HepG2 (cell line): ENCODE measurements at regions not wholly inside any gene's neighbourhood (a gene's known extent, or its start where the extent isn't known, plus 50 kb on each side); places are given as distances from the start of the nearest gene placed in this dataset.

Source experiments
- ATAC-seq: fragments of 200-7000 bp; cut with Tn5 transposase; 3 replicates; pipeline ENCODE4 v1.9.1; 2020; ENCODE audit warnings: mild to moderate bottlenecking, moderate library complexity
- BruUV-seq: library from RNA; stranded (reverse); fragments of 400-500 nt; replicated peaks from 2 replicates; lab custom pipeline; 2021; lab: Mats Ljungman, UMichigan
- CTCF ChIA-PET: fragments of 300-600 bp; formaldehyde crosslinking; extraction: SDS; loops from one replicate; lab custom pipeline; 2021; ENCODE audit warnings: low total read pairs, inconsistent platforms, low intra/inter-chr PET ratio; lab: Yijun Ruan, JAX
- POLR2A ChIA-PET: fragments of 350-600 bp; sonication (Branson Sonifier 250); formaldehyde crosslinking; loops from one replicate; lab custom pipeline; 2020; ENCODE audit warnings: antibody characterized with exemption, inconsistent platforms; lab: Yijun Ruan, JAX
- DNase-seq: peaks from one replicate; pipeline ENCODE4 v3.0.0-alpha.2; 2015; ENCODE audit warnings: low spot score
- FAIRE-seq: peaks from 3 replicates; lab custom pipeline; 2011; peaks lifted over from hg19 to GRCh38; lab: Jason Lieb, UNC
- H2AFZ ChIP-seq: one replicate; pipeline ENCODE4 v1.6.1; 2011; ENCODE audit warnings: low read length, inconsistent platforms
- H3K27ac ChIP-seq: fragments of 300-600 bp; 3 replicates; pipeline ENCODE4 v1.8.0; 2011; ENCODE audit warnings: mixed run types, mild to moderate bottlenecking, mixed read lengths, low read length, inconsistent platforms; ENCODE audit not compliant: insufficient read depth; ENCODE audit errors: extremely low read length
- H3K27me3 ChIP-seq, 2 experiments: fragments of 200-600 bp in 1 of 2; 2 replicates in 1 of 2; 3 replicates in 1 of 2; pipeline versions ENCODE4 v1.6.0 to v1.8.0; 2011; ENCODE audit warnings: low read length in 2 of 2, mild to moderate bottlenecking in 2 of 2, moderate library complexity in 2 of 2, inconsistent platforms in 1 of 2; ENCODE audit not compliant: insufficient read depth in 2 of 2, control insufficient read depth in 1 of 2
- H3K36me3 ChIP-seq, 2 experiments: fragments of 200-600 bp in 1 of 2; replicated peaks in 1 of 2; 2 replicates in 1 of 2; 3 replicates in 1 of 2; pipeline versions ENCODE4 v1.5.1 to v1.8.0; 2011; ENCODE audit warnings: low read length in 2 of 2, inconsistent platforms in 1 of 2; ENCODE audit not compliant: insufficient read depth in 2 of 2, control insufficient read depth in 1 of 2
- H3K4me1 ChIP-seq: 2 replicates; pipeline ENCODE4 v1.5.1; 2012; ENCODE audit warnings: low read length, inconsistent platforms; ENCODE audit not compliant: insufficient read depth
- H3K4me2 ChIP-seq: 2 replicates; pipeline ENCODE4 v1.6.0; 2011; ENCODE audit warnings: low read depth, low read length, inconsistent platforms
- H3K4me3 ChIP-seq, 3 experiments: fragments of 200-600 bp in 1 of 3; sonication (generic), shearing (Covaris generic) in 1 of 3; replicated peaks in 1 of 3; 2 replicates each; pipeline ENCODE4 v1.5.1; 2011 to 2016; ENCODE audit warnings: low read length in 3 of 3, inconsistent platforms in 2 of 3, low read depth in 2 of 3, mild to moderate bottlenecking in 2 of 3, control low read depth in 1 of 3, mixed read lengths in 1 of 3; ENCODE audit not compliant: insufficient read depth in 1 of 3
- H3K79me2 ChIP-seq: one replicate; pipeline ENCODE4 v1.6.1; 2011; ENCODE audit warnings: low read length, inconsistent platforms; ENCODE audit not compliant: insufficient read depth
- H3K9ac ChIP-seq: 2 replicates; pipeline ENCODE4 v1.6.0; 2011; ENCODE audit warnings: mild to moderate bottlenecking, low read depth, low read length, inconsistent platforms; ENCODE audit not compliant: insufficient read depth
- H3K9me3 ChIP-seq: 2 replicates; pipeline ENCODE4 v1.5.1; 2012; ENCODE audit warnings: mild to moderate bottlenecking, low read length
- H4K20me1 ChIP-seq: 2 replicates; pipeline ENCODE4 v1.6.0; 2011; ENCODE audit warnings: inconsistent platforms, mild to moderate bottlenecking, low read length, moderate library complexity; ENCODE audit not compliant: insufficient read depth
- ARHGAP35 ChIP-seq: sonication (generic); formaldehyde crosslinking; IDR thresholded peaks from 2 replicates; pipeline ENCODE4 v1.9.0; 2022; ENCODE audit warnings: mild to moderate bottlenecking, inconsistent platforms, moderate library complexity, missing genetic modification reagents, borderline replicate concordance
- ATF6 ChIP-seq: sonication (generic); formaldehyde crosslinking; conservative IDR thresholded peaks from 2 replicates; pipeline ENCODE4 v1.4.0; 2020; ENCODE audit warnings: missing genetic modification reagents
- CENPX ChIP-seq: sonication (generic); formaldehyde crosslinking; IDR thresholded peaks from 2 replicates; pipeline ENCODE4 v1.9.0; 2021; ENCODE audit warnings: mild to moderate bottlenecking, missing genetic modification reagents, moderate library complexity
- MLXIP ChIP-seq: sonication (generic); formaldehyde crosslinking; IDR thresholded peaks from 2 replicates; pipeline ENCODE4 v1.9.0; 2021; ENCODE audit warnings: missing genetic modification reagents, borderline replicate concordance
- PAXIP1 ChIP-seq: sonication (generic); formaldehyde crosslinking; conservative IDR thresholded peaks from 2 replicates; pipeline ENCODE4 v1.4.0; 2020; ENCODE audit warnings: mild to moderate bottlenecking, missing genetic modification reagents, moderate library complexity
- PLSCR1 ChIP-seq: sonication (generic); formaldehyde crosslinking; IDR thresholded peaks from 2 replicates; pipeline ENCODE4 v1.5.0; 2020; ENCODE audit warnings: missing genetic modification reagents, mild to moderate bottlenecking, borderline replicate concordance
- ZBED4 ChIP-seq: sonication (generic); formaldehyde crosslinking; IDR thresholded peaks from 2 replicates; pipeline ENCODE4 v1.4.0; 2020; ENCODE audit warnings: missing genetic modification reagents, borderline replicate concordance
- ZEB1 ChIP-seq: IDR thresholded peaks from 2 replicates; pipeline ENCODE4 v1.6.1; 2012; ENCODE audit warnings: mild to moderate bottlenecking, low read depth, inconsistent platforms; ENCODE audit not compliant: insufficient replicate concordance
- ZNF577 ChIP-seq: sonication (generic); formaldehyde crosslinking; IDR thresholded peaks from 2 replicates; pipeline ENCODE4 v1.4.0; 2020; ENCODE audit warnings: mild to moderate bottlenecking, low read depth, missing genetic modification reagents, borderline replicate concordance
- WGBS: methylation state at CpG from one replicate; pipeline ENCODE4 v1.1.6; 2017; ENCODE audit warnings: low lambda C conversion rate; 5-methylcytosine and 5-hydroxymethylcytosine counted together
- in situ Hi-C: cut with HindIII; loops from 2 replicates; pipeline ENCODE4 v1.10.0; 2017; ENCODE audit warnings: low pct_unique_long_range_greater_than_20kb; ENCODE audit not compliant: extremely low pct_ligation_motif_present
- intact Hi-C: fragments of 100-400 bp; cut with micrococcal nuclease; formaldehyde crosslinking; loops from one replicate; pipeline ENCODE4 v1.10.0; 2022; ENCODE audit not compliant: unreplicated experiment

- BruUV-seq, result no TSS peak
- TF ChIP-seq PLSCR1 (CRISPR knock-in tag) (no peak), ARHGAP35 (CRISPR knock-in tag) (no peak), CENPX (no peak), ZNF577 (CRISPR knock-in tag) (no peak), ZBED4 (no peak), ZEB1 (no peak), MLXIP (CRISPR knock-in tag) (no peak), PAXIP1 (CRISPR knock-in tag) (no peak), ATF6 (no peak)
These were observed 91.7 kb upstream of the PITRM1 start for GRCh38 chr10:3264161-3264761.

More at GRCh38 chr10:3264161-3264761, 91.7 kb upstream of the PITRM1 start:
- Histone ChIP-seq H3K27ac (no peak overlapping the region), H2AFZ (no peak overlapping the region), H3K4me2 (no peak overlapping the region), H4K20me1 (no peaks in the 10 kb centered on the region), H3K36me3 (no peaks in the 10 kb centered on the region), H3K9ac (no peak overlapping the region), H3K9me3 (no peaks in the 10 kb centered on the region), H3K79me2 (no peaks in the 10 kb centered on the region), H3K4me1 (no peaks in the 10 kb centered on the region), H3K4me3 (no peak overlapping the region), H3K27me3 (peaks cover 1 to 59% of the 10 kb centered on the region in 2 experiments; a peak in 4 of 5 replicates)
- DNase-seq, result no peak
- ChIA-PET CTCF (no interaction called here), POLR2A (no interaction called here)
- no peak for ATAC-seq
- intact Hi-C loops (no loop called here), in situ Hi-C loops (no loop called here)
- 3% methylated on average over 6 of the region's 12 CpGs for WGBS
- no peak for FAIRE-seq
